ENCODE measurements at regions not wholly inside any gene's neighbourhood (a gene's known extent, or its start where the extent isn't known, plus 50 kb on each side); places are given as distances from the start of the nearest gene placed in this dataset.

DNA sequence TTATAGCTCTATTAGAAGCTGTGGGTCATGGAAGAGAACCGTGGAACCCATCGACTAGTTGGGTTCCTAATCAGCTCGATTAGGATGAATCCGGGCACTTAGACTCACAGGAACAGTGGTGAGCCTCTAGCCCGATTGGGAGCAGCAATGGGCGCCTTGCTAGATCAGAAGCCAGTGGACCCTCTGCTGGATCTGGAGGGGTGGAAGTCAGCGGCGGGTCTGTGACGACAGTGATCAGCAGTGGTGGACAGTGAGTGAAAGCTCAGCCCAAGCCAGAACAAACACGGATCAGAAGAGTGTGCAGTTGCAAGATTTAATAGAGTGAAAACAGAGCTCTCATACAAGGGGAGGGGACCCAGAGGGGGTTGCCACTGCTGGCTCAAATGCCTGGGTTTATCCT lies 1170.2 kb downstream of the OTOL1 start:
- TF ChIP-seq ZBTB7A (IDR thresholded peaks at IDR 0.05; ENCODE audit: low read depth) = no peak
- TF ChIP-seq FOXM1 (IDR thresholded peaks at IDR 0.05; ENCODE audit: borderline replicate concordance, low read depth) = no peak
- no peak for TF ChIP-seq EP300 (IDR thresholded peaks at IDR 0.05; ENCODE audit: borderline replicate concordance)
- TF ChIP-seq RAD21 (IDR thresholded peaks at IDR 0.05; ENCODE audit: low read depth) = no peak
- no peak for TF ChIP-seq NFIC (IDR thresholded peaks at IDR 0.05)
- no peak for TF ChIP-seq CEBPB (IDR thresholded peaks at IDR 0.05)
- TF ChIP-seq EGR1 (IDR thresholded peaks at IDR 0.05) = no peak
- TF ChIP-seq CREB1 (IDR thresholded peaks at IDR 0.05; ENCODE audit: low read depth) = no peak
- TF ChIP-seq, protein P1, sequence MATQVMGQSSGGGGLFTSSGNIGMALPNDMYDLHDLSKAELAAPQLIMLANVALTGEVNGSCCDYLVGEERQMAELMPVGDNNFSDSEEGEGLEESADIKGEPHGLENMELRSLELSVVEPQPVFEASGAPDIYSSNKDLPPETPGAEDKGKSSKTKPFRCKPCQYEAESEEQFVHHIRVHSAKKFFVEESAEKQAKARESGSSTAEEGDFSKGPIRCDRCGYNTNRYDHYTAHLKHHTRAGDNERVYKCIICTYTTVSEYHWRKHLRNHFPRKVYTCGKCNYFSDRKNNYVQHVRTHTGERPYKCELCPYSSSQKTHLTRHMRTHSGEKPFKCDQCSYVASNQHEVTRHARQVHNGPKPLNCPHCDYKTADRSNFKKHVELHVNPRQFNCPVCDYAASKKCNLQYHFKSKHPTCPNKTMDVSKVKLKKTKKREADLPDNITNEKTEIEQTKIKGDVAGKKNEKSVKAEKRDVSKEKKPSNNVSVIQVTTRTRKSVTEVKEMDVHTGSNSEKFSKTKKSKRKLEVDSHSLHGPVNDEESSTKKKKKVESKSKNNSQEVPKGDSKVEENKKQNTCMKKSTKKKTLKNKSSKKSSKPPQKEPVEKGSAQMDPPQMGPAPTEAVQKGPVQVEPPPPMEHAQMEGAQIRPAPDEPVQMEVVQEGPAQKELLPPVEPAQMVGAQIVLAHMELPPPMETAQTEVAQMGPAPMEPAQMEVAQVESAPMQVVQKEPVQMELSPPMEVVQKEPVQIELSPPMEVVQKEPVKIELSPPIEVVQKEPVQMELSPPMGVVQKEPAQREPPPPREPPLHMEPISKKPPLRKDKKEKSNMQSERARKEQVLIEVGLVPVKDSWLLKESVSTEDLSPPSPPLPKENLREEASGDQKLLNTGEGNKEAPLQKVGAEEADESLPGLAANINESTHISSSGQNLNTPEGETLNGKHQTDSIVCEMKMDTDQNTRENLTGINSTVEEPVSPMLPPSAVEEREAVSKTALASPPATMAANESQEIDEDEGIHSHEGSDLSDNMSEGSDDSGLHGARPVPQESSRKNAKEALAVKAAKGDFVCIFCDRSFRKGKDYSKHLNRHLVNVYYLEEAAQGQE (IDR thresholded peaks at IDR 0.05; ENCODE audit: low read depth) = no peak
- no peak for TF ChIP-seq YY1 (IDR thresholded peaks at IDR 0.05; ENCODE audit: low read depth)
- no peak for TF ChIP-seq TAF1 (IDR thresholded peaks at IDR 0.05; ENCODE audit: low read depth)
- no peak for TF ChIP-seq USF1 (IDR thresholded peaks at IDR 0.05)
